RKO (cell line): ENCODE measurements at regions not wholly inside any gene's neighbourhood (a gene's known extent, or its start where the extent isn't known, plus 50 kb on each side); places are given as distances from the start of the nearest gene placed in this dataset.
"Not testable (repeated sequence)": the region's sequence is repeated elsewhere in the genome, so short reads cannot be mapped to it uniquely, and the experiment has no call there.

Source experiments
- DNase-seq: peaks from one replicate; pipeline ENCODE4 v3.0.0-alpha.2; 2016; ENCODE audit warnings: low spot score

GRCh38 chr1:761791-762190, 75.3 kb upstream of the OR4F16 start:
- not testable (repeated sequence) for DNase-seq

GRCh38 chr1:771449-771848, 85.0 kb upstream of the OR4F16 start:
- not testable (repeated sequence) for DNase-seq

- DNase-seq = not testable (repeated sequence)
Observed at GRCh38 chr1:777480-778180, 91.2 kb upstream of the OR4F16 start.

- DNase-seq = peak; percentile 99
Observed at GRCh38 chr1:778451-779278, 92.2 kb upstream of the OR4F16 start.

- DNase-seq = peak; percentile 60
Observed at GRCh38 chr1:779621-780020, 93.2 kb upstream of the OR4F16 start.

- DNase-seq = no peak
Observed at GRCh38 chr1:788835-789234, 102.4 kb upstream of the OR4F16 start.

GRCh38 chr1:789606-790005, 103.2 kb upstream of the OR4F16 start:
- DNase-seq = not testable (repeated sequence)

GRCh38 chr1:790388-790930, 104.0 kb upstream of the OR4F16 start:
- not testable (repeated sequence) for DNase-seq

GRCh38 chr1:794310-794709, 107.9 kb upstream of the OR4F16 start:
- DNase-seq = not testable (repeated sequence)

- not testable (repeated sequence) for DNase-seq
Observed at GRCh38 chr1:794918-795584, 108.6 kb upstream of the OR4F16 start.

GRCh38 chr1:797649-798048, 111.2 kb upstream of the OR4F16 start:
- DNase-seq = not testable (repeated sequence)

- not testable (repeated sequence) for DNase-seq
Observed at GRCh38 chr1:800397-800796, 113.9 kb upstream of the OR4F16 start.

GRCh38 chr1:804378-805115, 118.1 kb upstream of the OR4F16 start:
- not testable (repeated sequence) for DNase-seq

- DNase-seq = not testable (repeated sequence)
Observed at GRCh38 chr1:805310-805709, 118.4 kb upstream of the SAMD11 start.

GRCh38 chr1:807066-807465, 116.7 kb upstream of the SAMD11 start:
- DNase-seq = not testable (repeated sequence)

GRCh38 chr1:807699-808390, 115.9 kb upstream of the SAMD11 start:
- DNase-seq = not testable (repeated sequence)

- not testable (repeated sequence) for DNase-seq
Observed at GRCh38 chr1:810949-811348, 112.8 kb upstream of the SAMD11 start.

- DNase-seq = not testable (repeated sequence)
Observed at GRCh38 chr1:812535-813127, 111.1 kb upstream of the SAMD11 start.

- DNase-seq = not testable (repeated sequence)
Observed at GRCh38 chr1:814543-814942, 109.2 kb upstream of the SAMD11 start.

GRCh38 chr1:815147-815922, 108.4 kb upstream of the SAMD11 start:
- DNase-seq = not testable (repeated sequence)
